HCT116 (cell line): ENCODE measurements at regions not wholly inside any gene's neighbourhood (a gene's known extent, or its start where the extent isn't known, plus 50 kb on each side); places are given as distances from the start of the nearest gene placed in this dataset.
"Not testable (repeated sequence)": the region's sequence is repeated elsewhere in the genome, so short reads cannot be mapped to it uniquely, and the experiment has no call there.

Source experiments
- EZH2 ChIP-seq: fragments of 200-600 bp; sonication (generic); IDR thresholded peaks from 2 replicates; pipeline ENCODE4 v1.6.1; 2017; ENCODE audit warnings: antibody characterized with exemption, mixed run types
- EZH2phosphoT487 ChIP-seq: fragments of 200-600 bp; IDR thresholded peaks from 2 replicates; pipeline ENCODE4 v1.6.1; 2018; ENCODE audit warnings: antibody characterized with exemption, borderline replicate concordance
- SIN3A ChIP-seq: IDR thresholded peaks from 2 replicates; pipeline ENCODE4 v1.6.1; 2012; ENCODE audit warnings: low read depth
- YY1 ChIP-seq: IDR thresholded peaks from 2 replicates; pipeline ENCODE4 v1.6.1; 2011; ENCODE audit warnings: low read length, low read depth, moderate library complexity, mild to moderate bottlenecking; ENCODE audit not compliant: insufficient replicate concordance; ENCODE audit errors: extremely low read depth
- ZFX ChIP-seq: fragments of 450-650 bp; IDR thresholded peaks from 2 replicates; pipeline ENCODE4 v1.6.1; 2017
- TF ChIP-seq, protein P1 (sequence below), 3 experiments: fragments of 200-600 bp in 1 of 3; sonication (generic) in 1 of 3; IDR thresholded peaks in 2 of 3; conservative IDR thresholded peaks in 1 of 3; 2 replicates each; pipeline ENCODE4 v1.5.1; 2012 to 2017; ENCODE audit warnings: low read depth in 2 of 3, low read length in 2 of 3, antibody characterized with exemption in 1 of 3, borderline replicate concordance in 1 of 3, control low read depth in 1 of 3, mild to moderate bottlenecking in 1 of 3, mixed read lengths in 1 of 3, mixed run types in 1 of 3, moderate library complexity in 1 of 3; ENCODE audit not compliant: insufficient read depth in 1 of 3
- TF ChIP-seq, protein P2 (sequence below): IDR thresholded peaks from 2 replicates; pipeline ENCODE4 v1.6.1; 2012; ENCODE audit warnings: low read depth

DNA sequence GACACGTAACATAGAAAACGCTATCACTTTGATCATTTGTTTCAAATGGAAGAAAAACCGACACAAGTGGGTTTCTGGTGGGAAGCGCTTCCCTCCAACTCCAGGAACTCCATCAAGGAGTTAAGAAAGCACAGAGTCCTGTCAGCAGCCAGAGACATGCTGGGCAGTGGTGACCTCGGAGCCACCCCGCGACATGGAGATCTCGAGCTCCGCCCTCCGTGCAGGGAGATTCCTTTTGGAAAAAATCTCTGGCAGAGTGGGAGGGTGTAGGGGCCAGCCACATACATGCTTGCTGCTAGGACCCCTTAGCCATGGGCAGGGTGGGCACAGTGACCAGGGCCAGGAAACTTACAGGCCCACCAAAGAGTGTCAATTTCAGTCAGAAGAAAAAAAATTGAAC is 138.9 kb downstream of the GPCPD1 start:
- TF ChIP-seq, protein P1, sequence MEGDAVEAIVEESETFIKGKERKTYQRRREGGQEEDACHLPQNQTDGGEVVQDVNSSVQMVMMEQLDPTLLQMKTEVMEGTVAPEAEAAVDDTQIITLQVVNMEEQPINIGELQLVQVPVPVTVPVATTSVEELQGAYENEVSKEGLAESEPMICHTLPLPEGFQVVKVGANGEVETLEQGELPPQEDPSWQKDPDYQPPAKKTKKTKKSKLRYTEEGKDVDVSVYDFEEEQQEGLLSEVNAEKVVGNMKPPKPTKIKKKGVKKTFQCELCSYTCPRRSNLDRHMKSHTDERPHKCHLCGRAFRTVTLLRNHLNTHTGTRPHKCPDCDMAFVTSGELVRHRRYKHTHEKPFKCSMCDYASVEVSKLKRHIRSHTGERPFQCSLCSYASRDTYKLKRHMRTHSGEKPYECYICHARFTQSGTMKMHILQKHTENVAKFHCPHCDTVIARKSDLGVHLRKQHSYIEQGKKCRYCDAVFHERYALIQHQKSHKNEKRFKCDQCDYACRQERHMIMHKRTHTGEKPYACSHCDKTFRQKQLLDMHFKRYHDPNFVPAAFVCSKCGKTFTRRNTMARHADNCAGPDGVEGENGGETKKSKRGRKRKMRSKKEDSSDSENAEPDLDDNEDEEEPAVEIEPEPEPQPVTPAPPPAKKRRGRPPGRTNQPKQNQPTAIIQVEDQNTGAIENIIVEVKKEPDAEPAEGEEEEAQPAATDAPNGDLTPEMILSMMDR (IDR thresholded peaks at IDR 0.05 in 2 of 3, conservative IDR thresholded peaks at IDR 0.05 in 1 of 3; ENCODE audit: borderline replicate concordance in 1 of 3, insufficient read depth in 1 of 3, low read depth in 2 of 3, low read length in 2 of 3), result not testable (repeated sequence)
- TF ChIP-seq, protein P2, sequence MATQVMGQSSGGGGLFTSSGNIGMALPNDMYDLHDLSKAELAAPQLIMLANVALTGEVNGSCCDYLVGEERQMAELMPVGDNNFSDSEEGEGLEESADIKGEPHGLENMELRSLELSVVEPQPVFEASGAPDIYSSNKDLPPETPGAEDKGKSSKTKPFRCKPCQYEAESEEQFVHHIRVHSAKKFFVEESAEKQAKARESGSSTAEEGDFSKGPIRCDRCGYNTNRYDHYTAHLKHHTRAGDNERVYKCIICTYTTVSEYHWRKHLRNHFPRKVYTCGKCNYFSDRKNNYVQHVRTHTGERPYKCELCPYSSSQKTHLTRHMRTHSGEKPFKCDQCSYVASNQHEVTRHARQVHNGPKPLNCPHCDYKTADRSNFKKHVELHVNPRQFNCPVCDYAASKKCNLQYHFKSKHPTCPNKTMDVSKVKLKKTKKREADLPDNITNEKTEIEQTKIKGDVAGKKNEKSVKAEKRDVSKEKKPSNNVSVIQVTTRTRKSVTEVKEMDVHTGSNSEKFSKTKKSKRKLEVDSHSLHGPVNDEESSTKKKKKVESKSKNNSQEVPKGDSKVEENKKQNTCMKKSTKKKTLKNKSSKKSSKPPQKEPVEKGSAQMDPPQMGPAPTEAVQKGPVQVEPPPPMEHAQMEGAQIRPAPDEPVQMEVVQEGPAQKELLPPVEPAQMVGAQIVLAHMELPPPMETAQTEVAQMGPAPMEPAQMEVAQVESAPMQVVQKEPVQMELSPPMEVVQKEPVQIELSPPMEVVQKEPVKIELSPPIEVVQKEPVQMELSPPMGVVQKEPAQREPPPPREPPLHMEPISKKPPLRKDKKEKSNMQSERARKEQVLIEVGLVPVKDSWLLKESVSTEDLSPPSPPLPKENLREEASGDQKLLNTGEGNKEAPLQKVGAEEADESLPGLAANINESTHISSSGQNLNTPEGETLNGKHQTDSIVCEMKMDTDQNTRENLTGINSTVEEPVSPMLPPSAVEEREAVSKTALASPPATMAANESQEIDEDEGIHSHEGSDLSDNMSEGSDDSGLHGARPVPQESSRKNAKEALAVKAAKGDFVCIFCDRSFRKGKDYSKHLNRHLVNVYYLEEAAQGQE, result not testable (repeated sequence)
- not testable (repeated sequence) for TF ChIP-seq YY1, EZH2, EZH2phosphoT487, SIN3A, ZFX
